GM23338 (cell line): ENCODE measurements at regions not wholly inside any gene's neighbourhood (a gene's known extent, or its start where the extent isn't known, plus 50 kb on each side); places are given as distances from the start of the nearest gene placed in this dataset.

Experiments
- ATAC-seq: fragments of 200-7000 bp; cut with Tn5 transposase; 3 replicates; pipeline ENCODE4 v1.9.1; 2020
- DNase-seq: peaks from one replicate; pipeline ENCODE4 v3.0.0-alpha.2; 2015; ENCODE audit warnings: low spot score
- H2AFZ ChIP-seq: fragments of 200-600 bp; sonication (generic); 2 replicates; pipeline ENCODE4 v1.8.0; 2016; ENCODE audit warnings: antibody characterized with exemption, mild to moderate bottlenecking, moderate library complexity
- H3F3A ChIP-seq: fragments of 200-600 bp; sonication (generic); replicated peaks from 2 replicates; pipeline ENCODE4 v1.8.0; 2017; ENCODE audit warnings: antibody characterized with exemption, mixed run types, low read depth
- H3K27ac ChIP-seq: fragments of 200-600 bp; sonication (generic); 2 replicates; pipeline ENCODE4 v1.6.1; 2016; ENCODE audit warnings: low read depth
- H3K27me3 ChIP-seq: fragments of 200-600 bp; sonication (generic); 2 replicates; pipeline ENCODE4 v1.8.0; 2016; ENCODE audit warnings: mild to moderate bottlenecking, mixed run types, moderate library complexity; ENCODE audit not compliant: insufficient read depth
- H3K36me3 ChIP-seq: fragments of 200-600 bp; sonication (generic); 2 replicates; pipeline ENCODE4 v1.8.0; 2016; ENCODE audit warnings: mild to moderate bottlenecking; ENCODE audit not compliant: insufficient read depth
- H3K4me1 ChIP-seq: fragments of 200-600 bp; sonication (generic); 2 replicates; pipeline ENCODE4 v1.8.0; 2016; ENCODE audit warnings: mild to moderate bottlenecking, moderate library complexity; ENCODE audit not compliant: insufficient read depth
- H3K4me2 ChIP-seq: fragments of 200-600 bp; sonication (generic); 2 replicates; pipeline ENCODE4 v1.7.1; 2017; ENCODE audit warnings: mixed run types
- H3K4me3 ChIP-seq: fragments of 200-600 bp; sonication (generic); 2 replicates; pipeline ENCODE4 v1.6.1; 2016; ENCODE audit warnings: mixed run types
- H3K79me2 ChIP-seq: fragments of 200-600 bp; sonication (generic); replicated peaks from 2 replicates; pipeline ENCODE4 v1.8.0; 2017; ENCODE audit warnings: mild to moderate bottlenecking; ENCODE audit not compliant: insufficient read depth
- H3K9me2 ChIP-seq: fragments of 200-600 bp; sonication (generic); 2 replicates; pipeline ENCODE4 v1.8.0; 2017; ENCODE audit not compliant: insufficient read depth
- H4K20me1 ChIP-seq: fragments of 200-600 bp; sonication (generic); replicated peaks from 2 replicates; pipeline ENCODE4 v1.8.0; 2017; ENCODE audit warnings: mild to moderate bottlenecking; ENCODE audit not compliant: insufficient read depth
- H3K27ac Mint-ChIP-seq: 2 replicates; pipeline ENCODE4 v1.8.0; 2020; ENCODE audit warnings: inconsistent platforms, mild to moderate bottlenecking, moderate library complexity, mixed read lengths
- H3K27me3 Mint-ChIP-seq: 3 replicates; pipeline ENCODE4 v1.8.0; 2022; ENCODE audit warnings: low read depth, mild to moderate bottlenecking, moderate library complexity, mixed read lengths, inconsistent platforms; ENCODE audit not compliant: insufficient read depth, poor library complexity
- H3K36me3 Mint-ChIP-seq: 3 replicates; pipeline ENCODE4 v1.8.0; 2021; ENCODE audit warnings: low read depth, mild to moderate bottlenecking, inconsistent platforms, moderate library complexity, mixed read lengths
- H3K4me1 Mint-ChIP-seq: 3 replicates; pipeline ENCODE4 v1.8.0; 2020; ENCODE audit warnings: mild to moderate bottlenecking, inconsistent platforms, mixed read lengths
- H3K4me3 Mint-ChIP-seq: 3 replicates; pipeline ENCODE4 v1.8.0; 2021; ENCODE audit warnings: moderate library complexity, mild to moderate bottlenecking, inconsistent platforms, mixed read lengths
- H3K9me3 Mint-ChIP-seq: 3 replicates; pipeline ENCODE4 v1.8.0; 2020; ENCODE audit warnings: moderate library complexity, mild to moderate bottlenecking, inconsistent platforms, mixed read lengths
- CREB1 ChIP-seq: fragments of 250-450 bp; sonication (Bioruptor Pico); IDR thresholded peaks from 2 replicates; pipeline ENCODE4 v1.5.0; 2020; ENCODE audit warnings: low read depth, mild to moderate bottlenecking, moderate library complexity
- CTCF ChIP-seq, 2 experiments: fragments of 200-600 bp in 1 of 2; sonication (generic) in 1 of 2; conservative IDR thresholded peaks; 2 replicates each; pipeline versions ENCODE4 v1.5.1 to v1.6.1; 2016 to 2017; ENCODE audit warnings: antibody characterized with exemption in 2 of 2, low read depth in 2 of 2, mild to moderate bottlenecking in 2 of 2, moderate library complexity in 1 of 2
- ETS1 ChIP-seq: IDR thresholded peaks from 2 replicates; pipeline ENCODE4 v1.6.1; 2016; ENCODE audit warnings: antibody characterized with exemption
- EZH2phosphoT487 ChIP-seq: fragments of 200-600 bp; sonication (generic); IDR thresholded peaks from one replicate; pipeline ENCODE4 v1.8.1; 2018; ENCODE audit warnings: antibody characterized with exemption; ENCODE audit not compliant: unreplicated experiment
- JUNB ChIP-seq: IDR thresholded peaks from one replicate; pipeline ENCODE4 v1.6.1; 2016; ENCODE audit warnings: antibody characterized with exemption; ENCODE audit not compliant: unreplicated experiment
- NANOG ChIP-seq: IDR thresholded peaks from 2 replicates; pipeline ENCODE4 v1.6.1; 2016; ENCODE audit warnings: antibody characterized with exemption, borderline replicate concordance
- POLR2AphosphoS5 ChIP-seq: IDR thresholded peaks from 2 replicates; pipeline ENCODE4 v1.6.1; 2016; ENCODE audit warnings: antibody characterized with exemption, low read depth
- REST ChIP-seq: IDR thresholded peaks from one replicate; pipeline ENCODE4 v1.6.1; 2018; ENCODE audit warnings: antibody characterized with exemption; ENCODE audit not compliant: unreplicated experiment
- STAT1 ChIP-seq: IDR thresholded peaks from one replicate; pipeline ENCODE4 v1.6.1; 2016; ENCODE audit warnings: antibody characterized with exemption; ENCODE audit not compliant: unreplicated experiment
- ZNF114 ChIP-seq: fragments of 250-450 bp; sonication (Bioruptor Pico); IDR thresholded peaks from 2 replicates; pipeline ENCODE4 v1.5.0; 2020; ENCODE audit warnings: mild to moderate bottlenecking, moderate library complexity
- ZNF331 ChIP-seq: fragments of 250-450 bp; sonication (Bioruptor Pico); IDR thresholded peaks from 2 replicates; pipeline ENCODE4 v1.5.0; 2020; ENCODE audit warnings: low read depth, mild to moderate bottlenecking, moderate library complexity

- H3K79me2 ChIP-seq, result no peaks in the 10 kb centered on the region
- DNase-seq, result no peak
- H3K4me1 ChIP-seq, result peaks cover 18% of the 10 kb centered on the region; the same call in 1 of the 2 replicates
- no peaks in the 10 kb centered on the region for H3F3A ChIP-seq
- H3K4me2 ChIP-seq, result 0 out of 2 replicates have a peak overlapping the region, but pooled peaks have one; percentile 53
- H3K9me2 ChIP-seq, result peaks cover 27% of the 10 kb centered on the region
- TF ChIP-seq STAT1, result no peak
- TF ChIP-seq ZNF331 (CRISPR knock-in tag), result no peak
- no peak for TF ChIP-seq ETS1
- Mint-ChIP-seq H3K4me1 (peaks cover 24% of the 10 kb centered on the region), H3K4me3 (no peak overlapping the region), H3K36me3 (peaks cover 3% of the 10 kb centered on the region; the same call in 2 of the 3 replicates), H3K27me3 (no peaks in the 10 kb centered on the region), H3K9me3 (peaks cover 3% of the 10 kb centered on the region; the same call in 1 of the 3 replicates), H3K27ac (no peak overlapping the region)
- no peak for ATAC-seq
- no peak overlapping the region for H2AFZ ChIP-seq
- H3K4me3 ChIP-seq, result no peak overlapping the region
- no peaks in the 10 kb centered on the region for H3K27me3 ChIP-seq
- H4K20me1 ChIP-seq, result no peaks in the 10 kb centered on the region
- H3K36me3 ChIP-seq, result no peaks in the 10 kb centered on the region
- no peak overlapping the region for H3K27ac ChIP-seq
These were observed 184.7 kb upstream of the KITLG start for GRCh38 chr12:88764781-88765480.

GRCh38 chr12:88763536-88764100 is 183.3 kb upstream of the KITLG start:
- H3K27me3 Mint-ChIP-seq, result no peaks in the 10 kb centered on the region
- Histone ChIP-seq H2AFZ (no peak overlapping the region; the same call in 1 of the 2 replicates), H3K4me3 (no peak overlapping the region), H3K27me3 (no peaks in the 10 kb centered on the region), H3K36me3 (no peaks in the 10 kb centered on the region), H3K27ac (no peak overlapping the region), H3F3A (no peaks in the 10 kb centered on the region), H3K9me2 (peaks cover 28% of the 10 kb centered on the region), H3K4me2 (no peak overlapping the region), H3K4me1 (peaks cover 18% of the 10 kb centered on the region; the same call in 1 of the 2 replicates), H3K79me2 (no peaks in the 10 kb centered on the region), H4K20me1 (no peaks in the 10 kb centered on the region)
- no peak overlapping the region for H3K4me3 Mint-ChIP-seq
- peaks cover 3% of the 10 kb centered on the region; the same call in 2 of the 3 replicates for H3K36me3 Mint-ChIP-seq
- peaks cover 24% of the 10 kb centered on the region for H3K4me1 Mint-ChIP-seq
- H3K9me3 Mint-ChIP-seq, result peaks cover 3% of the 10 kb centered on the region; the same call in 1 of the 3 replicates
- no peak overlapping the region for H3K27ac Mint-ChIP-seq
- DNase-seq (no peak), ATAC-seq (no peak)
- no peak for TF ChIP-seq ZNF114 (CRISPR knock-in tag)
- TF ChIP-seq ZNF331 (CRISPR knock-in tag), result no peak
- no peak for TF ChIP-seq REST
- TF ChIP-seq EZH2phosphoT487, result no peak
- TF ChIP-seq ETS1, result no peak
- TF ChIP-seq JUNB, result no peak
- no peak for TF ChIP-seq NANOG
- no peak for TF ChIP-seq CREB1
- no peak for TF ChIP-seq STAT1
- no peak for TF ChIP-seq CTCF (conservative IDR thresholded peaks at IDR 0.05; ENCODE audit: low read depth in 2 of 2)
- no peak for TF ChIP-seq POLR2AphosphoS5
